Activated CD4-positive, alpha-beta T cell treated with anti-CD3 and anti-CD28 coated beads, Interleukin-2, amount 50 U/mL, for 48 hours (primary cell): ENCODE measurements at regions not wholly inside any gene's neighbourhood (a gene's known extent, or its start where the extent isn't known, plus 50 kb on each side); places are given as distances from the start of the nearest gene placed in this dataset.

Experiments
- DNase-seq, 2 experiments: peaks; one replicate each; pipeline ENCODE4 v3.0.0-alpha.2; 2020

DNA sequence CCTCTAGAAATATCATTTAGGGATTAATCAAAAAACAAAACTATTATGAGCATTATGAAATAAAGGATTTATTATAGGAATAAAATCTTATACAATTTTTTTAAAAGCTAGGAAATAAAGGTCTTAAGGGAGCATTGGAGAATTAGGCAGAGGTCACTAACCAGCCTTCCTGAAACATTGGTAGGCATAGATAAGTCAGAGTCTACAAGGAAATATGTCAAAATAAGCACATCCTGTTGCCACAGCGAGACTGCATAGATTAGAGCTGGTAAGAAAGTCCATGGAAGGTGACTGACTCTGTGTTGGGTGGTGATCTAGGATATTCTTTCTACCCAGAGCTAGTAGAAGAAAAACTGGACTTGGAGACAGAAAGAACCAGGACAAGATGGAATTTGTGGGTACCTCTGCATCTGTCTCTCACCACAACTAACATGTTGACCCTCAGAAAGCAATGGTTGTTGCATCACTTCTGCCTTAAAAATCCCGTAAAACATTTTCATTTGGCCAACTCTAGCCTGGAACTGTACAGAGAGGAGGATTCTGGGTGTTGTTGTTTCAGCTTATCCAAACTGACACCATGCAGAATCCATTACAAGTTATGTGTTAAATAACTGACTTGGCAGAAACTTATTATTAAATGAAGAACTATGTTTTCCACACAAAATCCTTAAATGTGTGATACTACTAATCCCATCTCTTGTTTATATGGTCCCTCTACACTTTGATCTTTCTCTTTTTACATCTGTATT, 77.1 kb downstream of the FBXO5 start:
- no peak for DNase-seq

DNA sequence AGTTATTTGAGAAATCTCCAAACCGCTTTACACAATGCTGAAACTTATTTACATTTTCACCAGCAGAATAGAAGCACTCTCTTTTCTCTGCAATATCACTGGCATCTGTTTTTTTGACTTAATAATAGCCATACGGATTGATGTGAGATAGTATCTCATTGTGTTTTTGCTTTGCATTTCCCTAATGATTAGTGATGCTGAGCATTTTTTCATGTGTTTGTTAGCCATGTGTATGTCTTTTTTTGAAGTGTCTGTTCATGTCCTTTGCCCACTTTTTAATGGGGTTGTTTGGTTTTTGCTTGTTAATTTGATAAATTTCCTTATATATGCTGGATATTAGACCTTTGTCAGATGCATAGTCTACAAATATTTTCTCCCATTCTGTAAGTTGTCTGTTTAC, 73.6 kb downstream of the FBXO5 start:
- no peak for DNase-seq

DNA sequence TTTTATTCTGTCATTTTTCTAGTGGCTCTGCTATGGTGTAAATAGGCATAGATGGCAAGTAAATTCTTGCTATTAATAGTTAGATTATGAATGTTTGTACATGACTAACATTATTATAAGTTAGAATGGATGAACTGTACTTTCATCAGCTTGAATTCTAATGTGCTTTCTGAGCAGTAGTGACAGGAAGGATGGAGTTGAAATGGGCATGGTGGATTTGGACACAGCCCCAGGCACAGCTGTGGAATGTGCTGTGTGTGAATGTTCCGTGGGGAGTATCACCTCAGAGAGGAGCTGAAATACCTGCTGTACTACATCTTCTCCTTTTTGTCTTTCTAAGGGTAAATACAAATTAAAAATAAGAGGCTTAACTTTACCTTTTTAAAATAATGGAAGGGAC, 66.8 kb downstream of the FBXO5 start:
- DNase-seq = no peak

DNA sequence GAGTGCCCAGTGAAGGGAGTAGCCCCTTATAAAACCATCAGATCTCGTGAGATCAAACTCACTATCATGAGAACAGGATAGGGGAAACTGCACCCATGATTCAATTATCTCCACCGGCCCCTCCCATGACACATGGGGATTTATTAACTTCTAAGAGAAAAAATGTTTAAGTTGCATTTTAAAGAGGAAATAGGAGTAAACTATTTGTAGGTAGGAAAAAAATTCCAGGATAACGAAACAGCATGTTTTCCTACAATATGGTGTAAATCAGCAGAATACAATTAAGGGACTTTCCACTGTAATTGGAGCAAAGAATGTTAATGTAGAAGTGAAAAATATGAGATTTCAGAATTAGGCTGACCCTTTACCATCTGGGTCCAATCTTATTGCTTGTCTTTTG, 63.9 kb downstream of the FBXO5 start:
- no peak for DNase-seq

DNA sequence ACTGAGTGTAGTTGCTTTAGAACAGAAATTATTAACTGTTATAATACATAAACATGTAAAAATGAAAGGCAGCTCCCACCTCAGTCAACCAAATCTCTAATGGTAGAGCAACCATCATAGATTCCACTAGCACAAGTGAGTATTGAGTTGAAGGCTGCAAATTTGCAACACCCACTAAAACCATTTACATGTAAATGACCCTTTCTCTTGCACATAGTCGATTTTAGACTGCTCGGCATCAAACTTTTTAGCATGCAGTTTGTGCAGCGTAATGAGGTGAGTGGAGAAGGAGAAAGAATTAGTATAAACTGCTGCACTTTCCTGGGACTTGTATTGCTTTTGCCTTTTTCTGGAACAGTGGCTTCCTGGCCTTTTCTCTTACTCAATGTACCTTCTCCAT, 62.8 kb downstream of the FBXO5 start:
- no peak for DNase-seq
